ENCODE measurements at regions not wholly inside any gene's neighbourhood (a gene's known extent, or its start where the extent isn't known, plus 50 kb on each side); places are given as distances from the start of the nearest gene placed in this dataset.

GRCh38 chr16:86878236-86879080, 300.1 kb downstream of the FOXL1 start:
- no peak overlapping the region for H3K4me3 ChIP-seq
- TF ChIP-seq, protein P1, sequence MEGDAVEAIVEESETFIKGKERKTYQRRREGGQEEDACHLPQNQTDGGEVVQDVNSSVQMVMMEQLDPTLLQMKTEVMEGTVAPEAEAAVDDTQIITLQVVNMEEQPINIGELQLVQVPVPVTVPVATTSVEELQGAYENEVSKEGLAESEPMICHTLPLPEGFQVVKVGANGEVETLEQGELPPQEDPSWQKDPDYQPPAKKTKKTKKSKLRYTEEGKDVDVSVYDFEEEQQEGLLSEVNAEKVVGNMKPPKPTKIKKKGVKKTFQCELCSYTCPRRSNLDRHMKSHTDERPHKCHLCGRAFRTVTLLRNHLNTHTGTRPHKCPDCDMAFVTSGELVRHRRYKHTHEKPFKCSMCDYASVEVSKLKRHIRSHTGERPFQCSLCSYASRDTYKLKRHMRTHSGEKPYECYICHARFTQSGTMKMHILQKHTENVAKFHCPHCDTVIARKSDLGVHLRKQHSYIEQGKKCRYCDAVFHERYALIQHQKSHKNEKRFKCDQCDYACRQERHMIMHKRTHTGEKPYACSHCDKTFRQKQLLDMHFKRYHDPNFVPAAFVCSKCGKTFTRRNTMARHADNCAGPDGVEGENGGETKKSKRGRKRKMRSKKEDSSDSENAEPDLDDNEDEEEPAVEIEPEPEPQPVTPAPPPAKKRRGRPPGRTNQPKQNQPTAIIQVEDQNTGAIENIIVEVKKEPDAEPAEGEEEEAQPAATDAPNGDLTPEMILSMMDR (IDR thresholded peaks at IDR 0.05), result no peak
- DNase-seq (no peak), ATAC-seq (no peak)
- H3K27ac ChIP-seq, result no peak overlapping the region
- H3K27me3 ChIP-seq, result peaks cover 10 to 85% of the 10 kb centered on the region in 2 donors
- H3K9me3 ChIP-seq, result no peaks in the 10 kb centered on the region
- H3K36me3 ChIP-seq, result no peaks in the 10 kb centered on the region
- H3K4me1 ChIP-seq, result no peaks in the 10 kb centered on the region
- intact Hi-C loops (cut with DNase I), result no loop called here

DNA sequence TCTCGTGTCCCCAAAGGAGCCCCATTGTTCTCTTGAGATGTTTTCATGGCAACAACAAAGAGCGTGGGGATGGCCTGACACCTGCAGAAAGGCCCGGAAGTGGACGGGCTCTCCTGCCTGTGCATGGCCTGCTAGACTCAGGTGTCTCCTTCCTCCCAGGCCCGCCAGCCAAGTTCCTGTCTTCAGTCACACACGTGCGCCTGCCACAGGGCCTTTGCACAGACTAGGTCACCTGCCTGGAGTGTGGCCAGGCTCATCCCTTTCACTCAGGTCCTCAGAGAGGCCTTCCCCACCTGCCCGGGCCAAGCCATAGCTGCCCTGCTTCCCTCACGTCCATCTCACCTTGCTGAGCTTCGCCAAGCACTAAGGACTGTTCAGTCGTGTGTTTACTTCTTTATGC, 300.9 kb downstream of the FOXL1 start:
- no peak for DNase-seq
- Histone ChIP-seq H3K36me3 (no peaks in the 10 kb centered on the region), H3K4me3 (no peak overlapping the region), H3K4me1 (no peaks in the 10 kb centered on the region), H3K27ac (no peak overlapping the region), H3K27me3 (peaks cover 10 to 91% of the 10 kb centered on the region in 2 donors), H3K9me3 (no peaks in the 10 kb centered on the region)
- TF ChIP-seq, protein P1 (IDR thresholded peaks at IDR 0.05), result no peak
- intact Hi-C loops (cut with DNase I), result no loop called here
- ATAC-seq, result no peak

DNA sequence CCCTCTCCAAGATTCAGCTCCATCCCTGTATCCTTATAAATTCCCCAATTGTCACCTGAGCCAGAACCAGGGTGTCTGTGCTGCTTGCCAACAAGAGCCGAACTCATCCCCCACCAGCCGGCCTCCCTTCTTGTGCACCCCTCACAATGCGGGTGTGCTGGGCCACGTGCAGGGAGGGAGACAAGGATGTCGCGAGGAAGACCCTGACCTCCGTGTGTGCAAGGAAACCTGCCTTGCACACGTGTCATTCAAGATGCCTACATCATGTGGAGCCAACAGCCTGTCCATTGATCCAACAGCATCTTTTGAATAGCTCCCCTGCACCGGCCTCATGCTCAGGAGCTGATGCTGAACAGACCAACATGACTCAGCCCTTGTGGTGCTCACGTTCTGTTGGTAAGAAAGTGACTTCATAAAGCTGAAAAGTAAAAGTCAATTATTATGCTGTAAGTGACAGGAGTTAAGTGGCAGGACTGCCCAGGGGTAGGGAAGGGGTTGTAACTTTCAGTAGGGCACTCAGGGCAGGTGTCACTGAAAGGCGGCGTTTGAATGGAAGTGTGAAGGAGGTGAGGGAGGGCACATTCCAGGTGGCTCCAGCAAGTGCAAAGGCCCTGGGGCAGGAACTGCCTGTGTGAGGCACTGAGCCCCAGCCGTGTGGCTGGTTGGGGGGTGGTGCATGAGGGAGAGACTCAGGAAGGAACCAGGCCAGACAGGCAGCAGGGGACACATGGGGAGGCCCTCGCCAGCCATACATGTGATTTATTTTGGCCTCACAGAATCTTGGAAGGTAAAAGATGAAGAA, 302.2 kb downstream of the FOXL1 start:
- H3K27me3 ChIP-seq, result peaks cover 10 to 83% of the 10 kb centered on the region in 2 donors
- H3K36me3 ChIP-seq, result no peaks in the 10 kb centered on the region
- H3K27ac ChIP-seq, result no peak overlapping the region
- H3K4me1 ChIP-seq, result no peaks in the 10 kb centered on the region
- intact Hi-C loops (cut with DNase I), result no loop called here
- DNase-seq, result no peak
- TF ChIP-seq, protein P1 (IDR thresholded peaks at IDR 0.05), result no peak
- no peak for ATAC-seq
- no peak overlapping the region for H3K4me3 ChIP-seq
- H3K9me3 ChIP-seq, result no peaks in the 10 kb centered on the region

DNA sequence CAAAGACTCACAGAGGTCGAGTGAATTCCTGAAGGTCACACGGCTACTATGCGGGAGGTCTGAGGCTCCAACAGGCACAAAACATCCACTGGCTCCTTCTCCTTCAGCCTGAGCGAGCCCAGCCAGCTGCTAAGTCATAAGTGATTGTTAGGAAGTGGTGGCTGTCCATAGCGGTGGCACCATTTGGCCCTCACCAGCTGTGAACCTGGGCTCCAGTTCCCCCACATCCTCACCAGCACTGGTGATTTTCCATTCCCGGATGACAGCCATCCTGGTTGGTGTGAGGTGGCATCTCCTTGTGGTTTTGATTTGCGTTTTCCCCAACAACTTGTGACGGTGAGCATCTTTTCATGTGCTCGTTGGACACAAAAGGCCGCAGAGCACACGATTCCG, 302.8 kb downstream of the FOXL1 start:
- no peak for ATAC-seq
- Histone ChIP-seq H3K9me3 (no peaks in the 10 kb centered on the region), H3K4me3 (no peak overlapping the region), H3K27me3 (peaks cover 10 to 81% of the 10 kb centered on the region in 2 donors), H3K4me1 (no peaks in the 10 kb centered on the region), H3K36me3 (no peaks in the 10 kb centered on the region), H3K27ac (no peak overlapping the region)
- TF ChIP-seq, protein P1 (IDR thresholded peaks at IDR 0.05), result no peak
- DNase-seq, result no peak
- intact Hi-C loops (cut with DNase I), result no loop called here

- Histone ChIP-seq H3K4me3 (no peak overlapping the region), H3K4me1 (no peaks in the 10 kb centered on the region), H3K27ac (no peak overlapping the region), H3K27me3 (peaks cover 10 to 77% of the 10 kb centered on the region in 2 donors), H3K36me3 (no peaks in the 10 kb centered on the region), H3K9me3 (no peaks in the 10 kb centered on the region)
- TF ChIP-seq, protein P1 (IDR thresholded peaks at IDR 0.05), result no peak
- ATAC-seq, result no peak
- intact Hi-C loops (cut with DNase I), result no loop called here
- DNase-seq, result no peak
Observed at GRCh38 chr16:86881861-86882273, 303.5 kb downstream of the FOXL1 start.
